Endodermal cell (in vitro differentiated cells): ENCODE measurements at regions not wholly inside any gene's neighbourhood (a gene's known extent, or its start where the extent isn't known, plus 50 kb on each side); places are given as distances from the start of the nearest gene placed in this dataset.

ENCODE experiments used
- DNase-seq: peaks from one replicate; pipeline ENCODE4 v3.0.0-alpha.2; 2017
- H3K27ac ChIP-seq: 2 replicates; pipeline ENCODE4 v1.5.1; 2013; ENCODE audit warnings: mild to moderate bottlenecking, low read depth, low read length, moderate library complexity
- H3K27me3 ChIP-seq: 2 replicates; pipeline ENCODE4 v1.6.1; 2013; ENCODE audit warnings: mild to moderate bottlenecking, low read length, moderate library complexity; ENCODE audit not compliant: insufficient read depth, control insufficient read depth, poor library complexity, severe bottlenecking
- H3K36me3 ChIP-seq: 2 replicates; pipeline ENCODE4 v1.7.0; 2013; ENCODE audit warnings: mild to moderate bottlenecking, low read length, moderate library complexity; ENCODE audit not compliant: control insufficient read depth, insufficient read depth
- H3K4me1 ChIP-seq: one replicate; pipeline ENCODE4 v1.7.0; 2013; ENCODE audit warnings: low read length; ENCODE audit not compliant: control insufficient read depth, insufficient read depth
- H3K4me3 ChIP-seq: 2 replicates; pipeline ENCODE4 v1.5.1; 2013; ENCODE audit warnings: mild to moderate bottlenecking, low read length, moderate library complexity
- H3K9ac ChIP-seq: 2 replicates; pipeline ENCODE4 v1.6.1; 2013; ENCODE audit warnings: mild to moderate bottlenecking, low read length, moderate library complexity; ENCODE audit not compliant: poor library complexity, severe bottlenecking; ENCODE audit errors: extremely low read depth
- H3K9me3 ChIP-seq: 2 replicates; pipeline ENCODE4 v1.6.1; 2013; ENCODE audit warnings: mild to moderate bottlenecking, low read length, moderate library complexity; ENCODE audit not compliant: control insufficient read depth
- H3K27ac Mint-ChIP-seq: 2 replicates; pipeline ENCODE4 v1.8.0; 2020; ENCODE audit warnings: mixed read lengths
- H3K27me3 Mint-ChIP-seq: 2 replicates; pipeline ENCODE4 v1.8.0; 2021; ENCODE audit warnings: mild to moderate bottlenecking, mixed read lengths; ENCODE audit not compliant: insufficient read depth
- H3K36me3 Mint-ChIP-seq: 2 replicates; pipeline ENCODE4 v1.8.0; 2020; ENCODE audit warnings: low read depth, mixed read lengths
- H3K4me1 Mint-ChIP-seq: 2 replicates; pipeline ENCODE4 v1.8.0; 2020; ENCODE audit warnings: mixed read lengths
- H3K4me3 Mint-ChIP-seq: 2 replicates; pipeline ENCODE4 v1.8.0; 2020; ENCODE audit warnings: mild to moderate bottlenecking, moderate library complexity, mixed read lengths
- H3K9me3 Mint-ChIP-seq: 2 replicates; pipeline ENCODE4 v1.8.0; 2020; ENCODE audit warnings: mild to moderate bottlenecking, mixed read lengths
- CTCF ChIP-seq: fragments of 200-600 bp; sonication (generic); conservative IDR thresholded peaks from 2 replicates; pipeline ENCODE4 v1.5.0; 2021; ENCODE audit warnings: antibody characterized with exemption, mild to moderate bottlenecking
- whole genome bisulfite sequencing, 2 experiments: methylation state at CpG; one replicate each; pipeline versions ENCODE4 v1.1.5 to v1.1.7; 2013; ENCODE audit warnings: missing lambda C conversion rate in 2 of 2, mixed read lengths in 1 of 2; ENCODE audit not compliant: insufficient coverage in 1 of 2, insufficient read length in 1 of 2; 5-methylcytosine and 5-hydroxymethylcytosine counted together

GRCh38 chr16:79468121-79468552 lies 132.4 kb downstream of the MAF start:
- Mint-ChIP-seq H3K27ac (no peak overlapping the region), H3K4me1 (peaks cover 6% of the 10 kb centered on the region)

GRCh38 chr16:79466111-79466510 lies 134.4 kb downstream of the MAF start:
- Mint-ChIP-seq H3K36me3 (no peaks in the 10 kb centered on the region), H3K4me3 (no peak overlapping the region), H3K9me3 (no peaks in the 10 kb centered on the region), H3K27ac (no peak overlapping the region), H3K27me3 (no peaks in the 10 kb centered on the region), H3K4me1 (peaks cover 3% of the 10 kb centered on the region)
- Histone ChIP-seq H3K36me3 (no peaks in the 10 kb centered on the region), H3K27me3 (no peaks in the 10 kb centered on the region), H3K27ac (no peak overlapping the region), H3K4me1 (no peaks in the 10 kb centered on the region), H3K4me3 (no peak overlapping the region), H3K9ac (no peak overlapping the region), H3K9me3 (no peaks in the 10 kb centered on the region)
- DNase-seq: no peak
- TF ChIP-seq CTCF: no peak
- WGBS, 2 experiments: 70 to 85% methylated on average over 1 to 2 of the region's 2 CpGs

More at GRCh38 chr16:79468121-79468552, 132.4 kb downstream of the MAF start:
- Histone ChIP-seq H3K9me3 (no peaks in the 10 kb centered on the region), H3K27me3 (no peaks in the 10 kb centered on the region), H3K9ac (no peak overlapping the region), H3K4me1 (no peaks in the 10 kb centered on the region), H3K36me3 (no peaks in the 10 kb centered on the region), H3K27ac (no peak overlapping the region), H3K4me3 (no peak overlapping the region)
- Mint-ChIP-seq H3K27me3 (peaks cover 6% of the 10 kb centered on the region), H3K9me3 (peaks cover 4% of the 10 kb centered on the region), H3K4me3 (no peak overlapping the region), H3K36me3 (no peaks in the 10 kb centered on the region)
- 79 to 92% methylated on average over 2 to 10 of the region's 10 CpGs for WGBS, 2 experiments
- DNase-seq: no peak
- TF ChIP-seq CTCF: no peak

GRCh38 chr16:79463841-79464240 lies 136.7 kb downstream of the MAF start:
- H3K36me3 ChIP-seq: no peaks in the 10 kb centered on the region
- Mint-ChIP-seq H3K36me3 (no peaks in the 10 kb centered on the region), H3K27me3 (no peaks in the 10 kb centered on the region), H3K4me3 (no peak overlapping the region), H3K9me3 (no peaks in the 10 kb centered on the region), H3K27ac (no peak overlapping the region), H3K4me1 (no peaks in the 10 kb centered on the region)
- H3K9ac ChIP-seq: no peak overlapping the region
- H3K27ac ChIP-seq: no peak overlapping the region
- no peak for DNase-seq
- TF ChIP-seq CTCF: no peak
- H3K27me3 ChIP-seq: no peaks in the 10 kb centered on the region
- H3K4me3 ChIP-seq: no peak overlapping the region
- no peaks in the 10 kb centered on the region for H3K4me1 ChIP-seq
- no peaks in the 10 kb centered on the region for H3K9me3 ChIP-seq
- WGBS, 2 experiments: 87 to 90% methylated on average over 2 to 5 of the region's 5 CpGs
